GM21360 (cell line): ENCODE measurements at regions not wholly inside any gene's neighbourhood (a gene's known extent, or its start where the extent isn't known, plus 50 kb on each side); places are given as distances from the start of the nearest gene placed in this dataset.

Source experiments
- ATAC-seq: cut with Tn5 transposase; IDR thresholded peaks from one replicate; pipeline ENCODE4 v1.9.1; 2021; ENCODE audit warnings: mild to moderate bottlenecking, moderate library complexity; ENCODE audit not compliant: unreplicated experiment

DNA sequence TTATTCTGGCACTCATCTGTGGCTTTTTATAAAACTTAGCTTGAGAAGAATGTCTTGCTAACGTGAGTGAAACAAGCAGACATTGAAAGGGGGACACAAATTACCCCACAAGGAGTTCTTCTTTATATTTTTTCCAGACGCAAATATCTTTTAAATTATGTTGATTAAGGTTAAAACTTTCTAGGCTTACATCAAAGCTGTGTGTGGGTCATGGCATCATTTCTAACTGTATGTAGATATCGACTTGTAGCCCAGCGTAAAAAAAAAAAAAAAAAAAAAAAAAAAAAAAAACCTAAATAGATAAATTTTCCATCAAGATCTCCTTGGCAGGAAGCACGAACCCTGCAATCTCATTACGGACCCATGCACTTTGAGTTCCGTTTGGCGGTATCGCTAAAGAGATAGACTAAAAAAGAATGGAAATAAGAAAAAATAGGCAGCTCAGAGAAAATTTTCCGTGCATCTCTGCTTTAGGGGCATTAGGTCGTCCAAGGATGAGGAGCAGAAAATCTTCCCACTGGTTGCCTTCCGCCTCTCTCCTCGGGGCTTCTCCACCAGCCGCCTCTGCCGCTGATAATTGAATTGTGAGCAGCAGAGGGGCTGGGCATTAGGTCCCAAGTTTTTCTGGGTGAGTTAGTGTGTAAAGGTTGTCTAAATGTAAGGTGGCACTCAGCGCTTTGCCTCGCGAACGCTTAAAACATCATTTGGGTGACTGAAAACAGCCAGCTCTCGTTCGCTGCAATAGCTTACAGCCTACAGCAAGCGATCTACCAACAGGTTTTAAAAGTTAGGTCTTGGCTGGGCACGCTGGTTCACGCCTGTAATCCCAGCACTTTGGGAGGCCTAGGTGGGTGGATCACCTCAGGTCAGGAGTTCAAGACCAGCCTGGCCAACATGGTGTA is 194.0 kb downstream of the TRIM27 start:
- ATAC-seq, result no peak

- ATAC-seq, result no peak
Observed at GRCh38 chr6:28732052-28732451, 191.7 kb downstream of the TRIM27 start.

DNA sequence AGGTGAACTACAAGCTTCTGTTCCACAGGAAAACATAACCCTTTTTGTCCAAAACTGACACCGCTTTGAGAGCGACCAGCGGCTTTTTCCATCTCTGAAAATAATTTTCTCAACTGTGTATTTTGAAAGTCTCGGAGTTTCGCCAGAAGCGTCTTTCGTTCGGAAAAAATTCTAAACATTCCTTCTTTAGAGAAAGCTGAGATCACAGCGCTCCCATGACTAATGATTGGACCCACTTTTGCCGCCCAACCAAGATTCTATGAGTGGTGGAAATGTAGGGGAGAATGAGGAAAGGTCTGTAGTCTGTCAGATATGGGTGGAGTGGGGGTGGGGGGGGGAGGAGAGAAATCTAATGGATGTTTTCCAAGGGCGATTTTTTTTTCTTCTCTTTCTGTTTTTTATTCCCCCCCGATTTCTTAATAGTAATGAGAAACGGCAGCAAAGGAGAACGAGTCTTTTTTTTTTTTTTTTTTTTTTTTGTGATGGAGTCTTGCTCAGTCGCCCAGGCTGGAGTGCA is 189.3 kb downstream of the TRIM27 start:
- ATAC-seq, result no peak

DNA sequence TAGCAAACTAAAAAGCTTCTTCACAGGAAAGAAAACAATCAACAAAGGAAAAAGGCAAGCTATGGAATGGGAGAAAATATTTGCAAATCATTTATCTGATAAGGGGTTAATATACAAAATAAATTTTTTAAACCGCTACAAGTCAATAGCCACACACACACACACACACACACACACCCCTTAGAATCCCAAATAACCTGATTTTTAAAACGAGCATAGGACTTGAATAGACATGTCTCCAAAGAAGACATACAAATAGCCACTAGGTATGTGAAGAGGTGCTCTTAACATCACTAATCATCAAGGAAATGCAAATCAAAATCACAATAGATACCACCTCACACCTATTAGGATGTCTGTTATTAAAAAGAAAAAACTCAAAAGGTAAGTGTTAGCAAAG is 187.7 kb downstream of the TRIM27 start:
- ATAC-seq, result no peak

DNA sequence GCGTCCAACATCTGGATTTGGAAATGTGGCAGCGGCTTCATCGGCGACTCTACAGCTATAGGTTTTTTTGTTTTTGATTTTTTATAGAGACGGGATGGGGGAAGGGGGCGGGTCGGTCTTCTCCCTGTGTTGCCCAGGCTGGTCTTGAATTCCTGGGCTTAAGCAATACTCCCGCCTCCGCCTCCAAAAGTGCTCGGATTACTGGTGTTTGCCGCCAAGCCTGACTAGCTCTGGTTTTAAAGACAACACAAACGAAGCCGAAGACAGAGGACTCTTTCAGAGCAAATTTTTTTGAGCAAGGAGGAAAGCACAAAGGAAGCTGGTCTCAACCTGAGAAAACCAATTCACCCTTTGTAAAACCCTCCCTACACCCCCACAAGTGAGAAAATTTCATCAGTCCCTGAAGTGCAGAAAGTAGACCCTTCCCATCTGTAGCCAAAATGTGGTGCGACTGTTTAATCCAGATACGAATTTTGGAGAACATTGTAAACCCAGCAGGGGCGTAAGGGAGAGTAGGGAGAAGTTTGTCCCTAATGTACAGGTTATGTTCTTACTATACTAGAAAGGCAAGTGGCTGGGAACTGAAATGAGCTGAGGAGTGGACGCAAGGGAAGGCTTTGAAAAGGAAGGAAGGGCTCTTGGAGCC is 185.9 kb downstream of the TRIM27 start:
- ATAC-seq, result no peak

DNA sequence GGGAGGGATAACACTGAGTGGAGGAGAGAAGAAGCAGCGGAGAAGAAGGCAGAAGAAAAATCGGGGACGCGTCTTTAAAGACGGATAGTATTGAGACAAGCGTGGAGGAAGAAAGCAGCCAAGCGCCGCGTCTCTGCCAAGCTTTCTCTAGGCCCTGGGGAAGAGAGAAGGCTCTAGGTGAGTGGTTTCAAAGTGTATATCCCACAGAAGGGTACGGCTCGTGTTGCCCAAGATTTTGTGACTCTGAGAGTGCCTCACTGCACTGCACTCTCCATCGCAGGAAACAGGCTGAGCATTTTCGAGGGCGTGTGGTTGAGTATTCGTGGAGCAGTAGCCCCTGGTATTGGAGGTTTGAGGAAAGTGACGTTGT is 185.4 kb downstream of the TRIM27 start:
- no peak for ATAC-seq

GRCh38 chr6:28741363-28741762 is 182.4 kb downstream of the TRIM27 start:
- no peak for ATAC-seq

DNA sequence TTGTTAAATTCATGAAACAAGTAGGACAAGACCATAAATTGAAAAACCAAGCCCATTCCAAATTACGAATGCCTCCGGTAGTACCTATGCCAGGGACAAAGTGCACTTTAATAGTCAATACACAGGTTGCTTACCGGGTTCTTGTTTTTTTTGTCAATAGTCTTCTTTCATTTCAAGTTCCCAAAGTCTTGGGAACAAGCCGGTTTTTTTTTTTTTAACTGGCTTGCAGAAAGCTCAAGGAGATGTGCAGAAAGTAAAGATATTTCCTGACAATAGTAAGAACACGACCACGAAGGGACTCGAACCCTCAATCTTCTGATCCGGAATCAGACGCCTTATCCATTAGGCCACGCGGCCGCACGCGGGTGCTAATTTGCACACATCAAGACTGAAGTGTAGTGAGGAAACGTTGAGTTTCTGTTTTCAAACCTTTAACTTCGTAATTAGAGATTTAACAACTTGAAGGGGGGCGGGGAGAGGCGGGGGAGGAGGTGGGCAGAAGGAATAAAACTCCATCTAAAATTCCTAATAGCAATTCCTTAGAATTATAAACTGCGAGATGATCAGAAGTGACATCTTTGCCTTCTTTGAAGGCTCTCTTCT is 181.0 kb downstream of the TRIM27 start:
- ATAC-seq, result no peak

- ATAC-seq, result no peak
Observed at GRCh38 chr6:28743271-28743789, 180.5 kb downstream of the TRIM27 start.

- ATAC-seq, result no peak
Observed at GRCh38 chr6:28747083-28747630, 176.6 kb downstream of the TRIM27 start.

GRCh38 chr6:28747631-28748157 is 176.1 kb downstream of the TRIM27 start:
- no peak for ATAC-seq

- no peak for ATAC-seq
Observed at GRCh38 chr6:28748192-28748591, 175.6 kb downstream of the TRIM27 start.

DNA sequence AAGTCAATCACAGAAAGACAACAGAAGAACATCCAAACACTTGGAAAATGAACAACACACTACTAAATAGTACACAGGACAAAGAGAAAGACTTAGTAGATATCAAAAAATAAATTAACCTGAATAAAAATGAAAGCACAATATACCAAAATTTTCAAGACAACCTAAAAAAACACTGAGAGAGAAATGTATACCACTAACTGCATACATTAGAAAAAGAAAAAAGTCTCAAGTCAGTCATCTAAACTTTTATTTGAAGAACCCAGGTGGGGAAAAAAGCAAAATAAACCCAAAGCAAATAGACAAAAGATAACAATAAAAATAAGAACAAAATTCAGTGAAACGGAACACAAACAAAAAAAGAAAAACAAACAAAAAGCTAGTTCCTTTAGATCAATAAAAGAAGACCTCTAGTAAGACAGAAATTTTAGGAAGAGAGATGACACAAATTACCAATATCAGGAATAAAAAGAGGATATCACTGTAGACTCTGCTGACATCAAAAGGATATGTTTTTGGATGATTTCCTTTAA is 172.8 kb downstream of the TRIM27 start:
- no peak for ATAC-seq

- ATAC-seq, result no peak
Observed at GRCh38 chr6:28751514-28751913, 172.3 kb downstream of the TRIM27 start.

DNA sequence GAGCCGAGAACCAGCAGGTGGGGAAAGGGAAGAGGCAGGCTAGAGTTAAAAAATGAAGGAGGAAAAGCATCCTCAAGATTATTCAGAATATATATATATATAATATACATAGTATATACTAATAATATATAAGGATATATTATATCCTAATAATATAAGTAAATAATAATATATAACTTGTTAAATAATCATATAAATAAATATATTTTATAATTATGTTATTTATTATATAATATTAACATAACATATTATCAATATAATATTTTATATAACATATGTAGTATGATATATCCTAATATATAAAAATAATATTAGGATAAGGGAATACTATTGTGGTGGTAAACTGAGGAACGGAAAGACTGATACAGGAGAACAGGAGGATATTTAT is 171.8 kb downstream of the TRIM27 start:
- no peak for ATAC-seq

- ATAC-seq, result no peak
Observed at GRCh38 chr6:28757429-28758045, 166.2 kb downstream of the TRIM27 start.

DNA sequence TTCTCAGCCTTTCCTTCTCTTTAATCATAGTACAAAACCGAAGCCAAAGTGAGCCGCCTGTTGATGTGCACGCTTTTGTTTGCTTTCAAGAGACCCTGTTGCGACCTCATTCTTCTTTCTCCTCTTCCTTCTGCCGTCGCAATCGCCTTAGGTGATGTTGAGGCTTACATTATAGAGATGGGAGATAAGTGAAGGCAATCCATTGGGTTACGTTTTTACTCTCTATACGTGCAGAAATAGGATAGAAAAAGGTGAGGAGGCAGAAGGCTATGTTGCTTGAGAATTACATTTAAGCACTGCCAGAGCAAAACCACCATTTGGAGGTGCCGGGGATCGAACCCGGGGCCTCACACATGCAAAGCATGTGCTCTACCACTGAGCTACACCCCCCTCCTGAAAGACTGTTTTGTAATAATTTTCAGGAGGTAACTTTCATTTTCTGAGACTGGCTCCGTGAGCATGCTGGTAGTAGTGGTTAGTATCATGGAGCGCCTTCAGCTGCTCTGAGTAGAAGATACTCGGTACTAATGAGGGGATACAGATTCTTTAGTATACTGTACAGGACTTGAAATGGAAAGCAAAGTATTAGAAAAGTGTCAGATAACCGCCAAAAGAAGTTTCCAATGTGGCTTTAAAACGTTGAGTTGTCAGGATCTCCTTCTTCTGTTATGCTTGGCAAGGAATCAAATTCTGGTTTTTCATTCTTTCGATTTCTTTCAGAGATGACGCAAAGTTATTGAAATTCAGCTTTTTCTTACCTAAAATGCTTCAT is 165.6 kb downstream of the TRIM27 start:
- ATAC-seq, result no peak

DNA sequence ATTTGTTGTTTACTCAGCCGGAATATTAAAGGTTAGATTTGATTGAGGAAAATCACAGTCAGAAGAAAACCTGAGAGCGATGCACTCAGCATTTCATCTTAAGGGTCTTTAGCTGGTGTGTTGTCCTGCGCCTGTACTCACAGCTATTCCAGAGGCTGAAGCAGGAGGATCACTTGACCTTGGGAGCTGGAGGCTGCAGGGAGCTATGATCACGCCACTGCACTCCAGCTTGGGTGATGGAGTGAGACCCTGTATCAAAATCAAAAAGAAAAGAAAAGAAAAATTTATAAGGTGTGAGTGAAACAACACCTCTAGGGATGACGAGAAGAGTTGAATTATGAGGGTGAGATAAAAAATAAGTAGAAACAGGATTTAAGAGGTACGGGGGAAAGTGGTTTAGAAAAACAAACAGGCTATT is 165.0 kb downstream of the TRIM27 start:
- ATAC-seq, result no peak

GRCh38 chr6:28764014-28764723 is 159.6 kb downstream of the TRIM27 start:
- no peak for ATAC-seq
